ENCODE measurements at regions not wholly inside any gene's neighbourhood (a gene's known extent, or its start where the extent isn't known, plus 50 kb on each side); places are given as distances from the start of the nearest gene placed in this dataset.

DNA sequence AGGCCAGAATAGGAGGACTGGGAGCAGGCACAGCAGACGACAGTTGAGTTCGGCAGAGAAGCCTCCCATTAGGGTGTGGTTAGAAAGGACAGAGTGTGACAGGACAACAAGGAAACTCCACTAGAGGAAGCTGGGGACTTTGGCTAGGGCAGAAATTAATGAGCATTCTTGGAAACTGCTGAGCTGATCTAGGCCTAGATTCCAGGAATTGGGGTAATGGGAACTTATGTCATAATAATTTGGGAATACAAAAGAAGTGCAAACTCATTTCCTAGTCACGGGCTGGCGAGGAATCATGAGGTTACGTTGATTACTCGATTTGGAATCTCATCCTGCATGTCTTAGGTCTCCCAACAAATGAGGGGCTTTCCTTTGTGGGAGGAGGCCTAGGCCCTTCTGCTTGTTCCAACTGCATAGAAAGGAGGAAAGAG is 144.6 kb upstream of the RPS23 start (continued):
- no peak for TF ChIP-seq ZUFSP (CRISPR knock-in tag; IDR thresholded peaks at IDR 0.05; ENCODE audit: borderline replicate concordance)

DNA sequence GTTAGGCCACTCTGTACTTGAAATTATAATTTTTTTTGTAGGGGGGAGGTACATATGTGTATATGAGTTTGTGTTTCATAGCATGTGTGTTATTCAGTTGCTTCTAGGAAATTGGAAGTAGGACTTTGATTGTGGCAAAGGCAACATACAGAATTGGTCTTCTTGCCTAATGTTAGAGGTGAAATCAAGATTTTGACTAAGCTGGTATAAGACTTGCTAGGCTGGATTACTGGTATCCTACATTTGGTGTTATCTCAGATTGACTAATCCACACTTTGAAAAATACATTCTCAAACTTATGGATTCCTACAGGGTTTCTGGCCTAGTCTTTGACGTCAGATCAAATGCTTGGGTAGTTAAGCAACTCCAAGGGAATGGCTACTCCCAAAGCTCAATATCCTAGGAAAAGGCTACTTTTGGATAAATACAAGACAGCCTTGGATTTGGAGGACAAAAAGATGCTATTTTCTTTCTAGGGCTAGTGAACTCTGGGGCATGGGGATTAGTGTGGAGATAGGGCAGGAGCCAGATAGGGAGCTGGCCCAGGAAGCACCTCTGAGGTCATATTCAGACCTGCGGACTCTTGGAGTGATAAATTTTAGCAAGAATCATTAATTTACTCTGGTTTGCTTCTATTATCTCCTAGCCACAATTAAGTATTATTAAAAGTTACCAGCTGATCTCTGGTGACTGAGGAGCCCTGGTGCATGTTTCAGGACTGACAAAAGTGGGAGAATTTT is 144.0 kb upstream of the RPS23 start:
- Histone ChIP-seq H3K4me1 (ENCODE audit: insufficient read depth, low read length) (peaks cover 13% of the 10 kb centered on the region), H3K4me2 (ENCODE audit: low read depth, low read length) (no peak overlapping the region), H3K27me3 (ENCODE audit: control insufficient read depth in 1 of 2, insufficient read depth in 2 of 2, low read length in 2 of 2) (no peaks in the 10 kb centered on the region), H3K79me2 (ENCODE audit: insufficient read depth, low read length) (no peaks in the 10 kb centered on the region), H2AFZ (ENCODE audit: low read length) (no peak overlapping the region), H3K9me3 (ENCODE audit: low read length) (no peaks in the 10 kb centered on the region), H3K36me3 (replicated peaks in 1 of 2; ENCODE audit: control insufficient read depth in 1 of 2, insufficient read depth in 2 of 2, low read length in 2 of 2) (no peaks in the 10 kb centered on the region), H4K20me1 (ENCODE audit: insufficient read depth, low read length) (no peaks in the 10 kb centered on the region), H3K27ac (ENCODE audit: extremely low read length, insufficient read depth, low read length) (no peak overlapping the region), H3K9ac (ENCODE audit: insufficient read depth, low read depth, low read length) (no peak overlapping the region), H3K4me3 (replicated peaks in 1 of 3; ENCODE audit: insufficient read depth in 1 of 3, low read depth in 2 of 3, low read length in 3 of 3) (no peak overlapping the region)
- 50% methylated on average over 2 of the region's 2 CpGs for WGBS (ENCODE audit: low lambda C conversion rate)
- DNase-seq (ENCODE audit: low spot score) (no peak), FAIRE-seq (no peak), ATAC-seq (no peak)
- CTCF ChIA-PET (ENCODE audit: low intra/inter-chr PET ratio, low total read pairs), result no interaction called here
- no TSS peak for BruUV-seq (replicated peaks)
- in situ Hi-C loops (cut with HindIII; ENCODE audit: extremely low pct_ligation_motif_present, low pct_unique_long_range_greater_than_20kb) (no loop called here), intact Hi-C loops (cut with micrococcal nuclease; ENCODE audit: unreplicated experiment) (no loop called here)
- POLR2A ChIA-PET, result no interaction called here
- no peak for TF ChIP-seq ZNF780A (CRISPR knock-in tag; IDR thresholded peaks at IDR 0.05)
- no peak for TF ChIP-seq REXO4 (CRISPR knock-in tag; IDR thresholded peaks at IDR 0.05; ENCODE audit: borderline replicate concordance)
- no peak for TF ChIP-seq ZBTB7A (CRISPR knock-in tag; IDR thresholded peaks at IDR 0.05)
- no peak for TF ChIP-seq RARA (CRISPR knock-in tag; IDR thresholded peaks at IDR 0.05)
- no peak for TF ChIP-seq SALL2 (CRISPR knock-in tag; IDR thresholded peaks at IDR 0.05)
- no peak for TF ChIP-seq ZNF292 (CRISPR knock-in tag; IDR thresholded peaks at IDR 0.05; ENCODE audit: borderline replicate concordance, low read depth)
- TF ChIP-seq, protein P1, sequence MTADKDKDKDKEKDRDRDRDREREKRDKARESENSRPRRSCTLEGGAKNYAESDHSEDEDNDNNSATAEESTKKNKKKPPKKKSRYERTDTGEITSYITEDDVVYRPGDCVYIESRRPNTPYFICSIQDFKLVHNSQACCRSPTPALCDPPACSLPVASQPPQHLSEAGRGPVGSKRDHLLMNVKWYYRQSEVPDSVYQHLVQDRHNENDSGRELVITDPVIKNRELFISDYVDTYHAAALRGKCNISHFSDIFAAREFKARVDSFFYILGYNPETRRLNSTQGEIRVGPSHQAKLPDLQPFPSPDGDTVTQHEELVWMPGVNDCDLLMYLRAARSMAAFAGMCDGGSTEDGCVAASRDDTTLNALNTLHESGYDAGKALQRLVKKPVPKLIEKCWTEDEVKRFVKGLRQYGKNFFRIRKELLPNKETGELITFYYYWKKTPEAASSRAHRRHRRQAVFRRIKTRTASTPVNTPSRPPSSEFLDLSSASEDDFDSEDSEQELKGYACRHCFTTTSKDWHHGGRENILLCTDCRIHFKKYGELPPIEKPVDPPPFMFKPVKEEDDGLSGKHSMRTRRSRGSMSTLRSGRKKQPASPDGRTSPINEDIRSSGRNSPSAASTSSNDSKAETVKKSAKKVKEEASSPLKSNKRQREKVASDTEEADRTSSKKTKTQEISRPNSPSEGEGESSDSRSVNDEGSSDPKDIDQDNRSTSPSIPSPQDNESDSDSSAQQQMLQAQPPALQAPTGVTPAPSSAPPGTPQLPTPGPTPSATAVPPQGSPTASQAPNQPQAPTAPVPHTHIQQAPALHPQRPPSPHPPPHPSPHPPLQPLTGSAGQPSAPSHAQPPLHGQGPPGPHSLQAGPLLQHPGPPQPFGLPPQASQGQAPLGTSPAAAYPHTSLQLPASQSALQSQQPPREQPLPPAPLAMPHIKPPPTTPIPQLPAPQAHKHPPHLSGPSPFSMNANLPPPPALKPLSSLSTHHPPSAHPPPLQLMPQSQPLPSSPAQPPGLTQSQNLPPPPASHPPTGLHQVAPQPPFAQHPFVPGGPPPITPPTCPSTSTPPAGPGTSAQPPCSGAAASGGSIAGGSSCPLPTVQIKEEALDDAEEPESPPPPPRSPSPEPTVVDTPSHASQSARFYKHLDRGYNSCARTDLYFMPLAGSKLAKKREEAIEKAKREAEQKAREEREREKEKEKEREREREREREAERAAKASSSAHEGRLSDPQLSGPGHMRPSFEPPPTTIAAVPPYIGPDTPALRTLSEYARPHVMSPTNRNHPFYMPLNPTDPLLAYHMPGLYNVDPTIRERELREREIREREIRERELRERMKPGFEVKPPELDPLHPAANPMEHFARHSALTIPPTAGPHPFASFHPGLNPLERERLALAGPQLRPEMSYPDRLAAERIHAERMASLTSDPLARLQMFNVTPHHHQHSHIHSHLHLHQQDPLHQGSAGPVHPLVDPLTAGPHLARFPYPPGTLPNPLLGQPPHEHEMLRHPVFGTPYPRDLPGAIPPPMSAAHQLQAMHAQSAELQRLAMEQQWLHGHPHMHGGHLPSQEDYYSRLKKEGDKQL (CRISPR knock-in tag; IDR thresholded peaks at IDR 0.05; ENCODE audit: low read depth), result no peak
- no peak for TF ChIP-seq YEATS2 (CRISPR knock-in tag; IDR thresholded peaks at IDR 0.05; ENCODE audit: borderline replicate concordance)
- no peak for TF ChIP-seq HNRNPUL1 (IDR thresholded peaks at IDR 0.05; ENCODE audit: low read depth, low read length)
- no peak for TF ChIP-seq HOXD1 (CRISPR knock-in tag; IDR thresholded peaks at IDR 0.05)
- TF ChIP-seq, protein P2, sequence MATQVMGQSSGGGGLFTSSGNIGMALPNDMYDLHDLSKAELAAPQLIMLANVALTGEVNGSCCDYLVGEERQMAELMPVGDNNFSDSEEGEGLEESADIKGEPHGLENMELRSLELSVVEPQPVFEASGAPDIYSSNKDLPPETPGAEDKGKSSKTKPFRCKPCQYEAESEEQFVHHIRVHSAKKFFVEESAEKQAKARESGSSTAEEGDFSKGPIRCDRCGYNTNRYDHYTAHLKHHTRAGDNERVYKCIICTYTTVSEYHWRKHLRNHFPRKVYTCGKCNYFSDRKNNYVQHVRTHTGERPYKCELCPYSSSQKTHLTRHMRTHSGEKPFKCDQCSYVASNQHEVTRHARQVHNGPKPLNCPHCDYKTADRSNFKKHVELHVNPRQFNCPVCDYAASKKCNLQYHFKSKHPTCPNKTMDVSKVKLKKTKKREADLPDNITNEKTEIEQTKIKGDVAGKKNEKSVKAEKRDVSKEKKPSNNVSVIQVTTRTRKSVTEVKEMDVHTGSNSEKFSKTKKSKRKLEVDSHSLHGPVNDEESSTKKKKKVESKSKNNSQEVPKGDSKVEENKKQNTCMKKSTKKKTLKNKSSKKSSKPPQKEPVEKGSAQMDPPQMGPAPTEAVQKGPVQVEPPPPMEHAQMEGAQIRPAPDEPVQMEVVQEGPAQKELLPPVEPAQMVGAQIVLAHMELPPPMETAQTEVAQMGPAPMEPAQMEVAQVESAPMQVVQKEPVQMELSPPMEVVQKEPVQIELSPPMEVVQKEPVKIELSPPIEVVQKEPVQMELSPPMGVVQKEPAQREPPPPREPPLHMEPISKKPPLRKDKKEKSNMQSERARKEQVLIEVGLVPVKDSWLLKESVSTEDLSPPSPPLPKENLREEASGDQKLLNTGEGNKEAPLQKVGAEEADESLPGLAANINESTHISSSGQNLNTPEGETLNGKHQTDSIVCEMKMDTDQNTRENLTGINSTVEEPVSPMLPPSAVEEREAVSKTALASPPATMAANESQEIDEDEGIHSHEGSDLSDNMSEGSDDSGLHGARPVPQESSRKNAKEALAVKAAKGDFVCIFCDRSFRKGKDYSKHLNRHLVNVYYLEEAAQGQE (IDR thresholded peaks at IDR 0.05; ENCODE audit: borderline replicate concordance in 1 of 2, low read depth in 1 of 2, low read length in 2 of 2), result no peak

Measured in HepG2 (cell line).